Ascending aorta (tissue), 2 donors: ENCODE measurements at regions not wholly inside any gene's neighbourhood (a gene's known extent, or its start where the extent isn't known, plus 50 kb on each side); places are given as distances from the start of the nearest gene placed in this dataset.
A peak's percentile ranks its signal among the peaks of the same experiment; 100 is the strongest.

Experiments used
- DNase-seq, 2 donors: peaks; one replicate each; pipeline ENCODE4 v3.0.0-alpha.2; 2019; ENCODE audit warnings: low spot score in 2 of 2
- H3K27ac ChIP-seq, 2 donors: fragments of 200-600 bp; sonication (generic); one replicate each; pipeline ENCODE4 v1.5.1; 2016 to 2017; ENCODE audit warnings: mild to moderate bottlenecking in 1 of 2
- H3K27me3 ChIP-seq: fragments of 200-600 bp; sonication (generic); one replicate; pipeline ENCODE4 v1.5.1; 2017
- H3K36me3 ChIP-seq, 2 donors: fragments of 200-600 bp; sonication (generic); one replicate each; pipeline ENCODE4 v1.5.1; 2016
- H3K4me1 ChIP-seq, 2 donors: fragments of 200-600 bp; sonication (generic); one replicate each; pipeline ENCODE4 v1.5.1; 2016 to 2017; ENCODE audit warnings: mild to moderate bottlenecking in 1 of 2
- H3K4me3 ChIP-seq, 2 donors: fragments of 200-600 bp; sonication (generic); one replicate each; pipeline ENCODE4 v1.5.1; 2016 to 2017; ENCODE audit warnings: mild to moderate bottlenecking in 1 of 2
- H3K9me3 ChIP-seq, 2 donors: fragments of 200-600 bp; sonication (generic); one replicate each; pipeline ENCODE4 v1.5.1; 2016
- CTCF ChIP-seq, 3 experiments: fragments of 200-600 bp in 2 of 3; fragments of 450-650 bp in 1 of 3; sonication (generic) in 2 of 3; IDR thresholded peaks; one replicate each; pipeline ENCODE4 v1.5.1; 2016 to 2019; ENCODE audit warnings: antibody characterized with exemption in 3 of 3, mild to moderate bottlenecking in 1 of 3, moderate library complexity in 1 of 3
- intact Hi-C: fragments of 100-400 bp; cut with DNase I; formaldehyde crosslinking; loops from one replicate; pipeline ENCODE4 v1.15.1; 2023

DNA sequence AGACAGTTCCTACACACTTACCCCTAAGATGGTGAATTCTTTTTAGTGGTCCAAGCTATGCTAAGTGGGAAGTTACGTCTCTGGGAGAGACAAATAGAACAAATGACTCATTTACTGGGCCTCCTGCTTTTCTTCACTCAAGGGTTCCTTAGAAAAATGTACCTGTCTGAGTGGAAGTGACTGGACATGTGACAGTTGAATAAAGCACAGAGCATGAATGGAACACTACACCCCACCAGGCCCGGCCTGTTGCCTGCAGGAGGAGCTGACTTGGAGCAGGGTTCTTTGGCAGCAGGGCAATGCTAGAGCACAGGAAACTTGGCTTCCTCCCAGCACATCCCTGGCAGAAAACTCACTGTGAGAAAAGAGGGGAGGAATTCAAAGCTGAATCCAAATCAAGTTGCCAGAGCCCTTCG is 451.0 kb upstream of the SETBP1 start:
- no peak for TF ChIP-seq CTCF (IDR thresholded peaks at IDR 0.05)
- Histone ChIP-seq H3K4me3 (no peak overlapping the region), H3K36me3 (no peaks in the 10 kb centered on the region), H3K4me1 (peaks cover 0 to 7% of the 10 kb centered on the region in 2 donors), H3K27ac (no peak overlapping the region), H3K9me3 (no peaks in the 10 kb centered on the region), H3K27me3 (no peaks in the 10 kb centered on the region)
- peak in 1 of 2 donors; percentile 66 for DNase-seq
- intact Hi-C loops = loop anchor here (5.0 kb wide), 1 partner anchor 428 kb away; no protein-coding TSS in a partner anchor

- no peak overlapping the region for H3K4me3 ChIP-seq
- no peaks in the 10 kb centered on the region for H3K9me3 ChIP-seq
- H3K27me3 ChIP-seq = no peaks in the 10 kb centered on the region
- peaks cover 0 to 7% of the 10 kb centered on the region in 2 donors for H3K4me1 ChIP-seq
- no peak for TF ChIP-seq CTCF (IDR thresholded peaks at IDR 0.05)
- no peak for DNase-seq
- H3K27ac ChIP-seq = no peak overlapping the region
- intact Hi-C loops = no loop called here
- no peaks in the 10 kb centered on the region for H3K36me3 ChIP-seq
Measured at GRCh38 chr18:44231936-44232335, 448.8 kb upstream of the SETBP1 start.

DNA sequence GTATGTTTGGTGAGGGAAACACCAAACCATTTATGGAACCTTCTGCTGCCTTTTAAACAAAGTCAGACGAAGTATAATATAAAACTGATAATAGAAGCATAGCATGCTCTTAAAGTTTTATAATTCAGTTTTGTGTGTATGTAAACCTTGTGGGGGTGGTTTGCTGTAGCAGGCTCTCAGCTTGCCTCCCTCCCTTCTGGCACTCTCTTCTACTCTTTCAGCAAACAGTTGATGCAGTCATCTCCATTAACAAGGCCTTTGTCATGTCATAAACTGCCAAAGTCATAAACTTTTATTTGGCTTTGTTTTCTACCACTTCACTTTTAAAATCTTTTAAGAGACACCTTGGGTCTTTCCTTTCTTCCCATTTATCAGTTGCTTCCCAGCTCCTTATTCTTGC is 448.2 kb upstream of the SETBP1 start:
- no peak for DNase-seq
- peaks cover 0 to 7% of the 10 kb centered on the region in 2 donors for H3K4me1 ChIP-seq
- intact Hi-C loops = no loop called here
- H3K27me3 ChIP-seq = no peaks in the 10 kb centered on the region
- no peak for TF ChIP-seq CTCF (IDR thresholded peaks at IDR 0.05)
- H3K27ac ChIP-seq = no peak overlapping the region
- no peaks in the 10 kb centered on the region for H3K36me3 ChIP-seq
- no peaks in the 10 kb centered on the region for H3K9me3 ChIP-seq
- no peak overlapping the region for H3K4me3 ChIP-seq

DNA sequence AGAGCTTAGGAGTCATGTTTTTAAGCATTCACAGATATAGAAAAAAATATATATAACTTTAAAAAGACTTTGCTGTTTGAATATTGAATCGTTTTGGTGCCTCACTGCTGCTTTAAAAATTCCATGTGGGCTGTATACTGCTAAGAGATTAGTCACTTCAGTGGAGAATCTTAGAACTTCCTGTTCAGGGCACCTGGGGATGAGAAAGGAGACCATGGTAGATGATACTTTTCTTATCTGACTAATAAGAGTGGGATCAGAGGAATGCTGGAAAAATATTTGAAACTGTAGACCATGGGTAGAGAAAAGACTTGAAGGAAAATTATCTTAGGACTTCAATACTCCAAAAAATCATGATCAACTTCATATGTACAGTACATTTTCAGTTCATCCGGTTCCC is 442.2 kb upstream of the SETBP1 start:
- Histone ChIP-seq H3K36me3 (no peaks in the 10 kb centered on the region), H3K4me3 (no peak overlapping the region), H3K9me3 (no peaks in the 10 kb centered on the region), H3K27me3 (no peaks in the 10 kb centered on the region), H3K27ac (no peak overlapping the region), H3K4me1 (no peaks in the 10 kb centered on the region)
- intact Hi-C loops = no loop called here
- no peak for DNase-seq
- TF ChIP-seq CTCF (IDR thresholded peaks at IDR 0.05) = no peak

DNA sequence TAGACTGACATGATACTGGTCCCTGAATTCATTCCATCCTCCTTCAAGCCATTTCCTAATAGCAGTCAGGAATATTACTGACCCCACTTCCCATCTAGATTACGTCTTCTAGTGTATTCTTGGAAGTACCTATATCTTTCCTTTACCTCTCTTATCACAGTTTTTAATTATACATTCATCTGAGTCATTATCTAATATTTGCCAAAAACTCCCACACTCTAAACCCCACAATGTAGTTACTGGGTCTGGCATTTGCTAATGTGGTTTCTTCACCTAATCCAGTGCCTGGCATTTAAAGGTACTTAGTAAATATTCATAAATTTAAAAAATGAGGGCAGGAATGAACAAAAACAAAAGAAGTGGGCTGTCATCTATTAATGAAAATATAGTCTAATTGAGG is 441.8 kb upstream of the SETBP1 start:
- Histone ChIP-seq H3K36me3 (no peaks in the 10 kb centered on the region), H3K4me3 (no peak overlapping the region), H3K4me1 (no peaks in the 10 kb centered on the region), H3K27me3 (no peaks in the 10 kb centered on the region), H3K9me3 (no peaks in the 10 kb centered on the region), H3K27ac (no peak overlapping the region)
- intact Hi-C loops = no loop called here
- DNase-seq = no peak
- no peak for TF ChIP-seq CTCF (IDR thresholded peaks at IDR 0.05)

DNA sequence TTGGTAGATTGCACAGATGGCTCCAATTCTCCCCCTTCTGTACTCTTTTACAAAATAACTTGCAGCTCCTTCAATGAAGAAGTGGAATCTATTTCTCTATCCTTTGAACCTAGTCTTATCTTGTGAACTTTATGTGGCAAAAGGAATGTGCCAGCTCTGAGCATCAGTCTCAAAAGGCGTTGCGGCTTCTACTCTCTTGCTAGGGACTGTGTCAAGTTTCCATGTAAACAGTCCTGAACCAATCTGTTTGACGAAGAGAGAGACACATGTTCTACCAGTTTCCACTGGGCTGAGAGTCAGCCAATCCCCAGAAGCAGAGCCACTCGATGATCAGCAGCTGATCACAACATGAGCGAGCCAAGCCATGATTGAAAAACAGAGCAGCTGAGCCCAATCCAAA is 439.7 kb upstream of the SETBP1 start:
- Histone ChIP-seq H3K4me3 (no peak overlapping the region), H3K27ac (no peak overlapping the region), H3K36me3 (no peaks in the 10 kb centered on the region), H3K9me3 (no peaks in the 10 kb centered on the region), H3K27me3 (no peaks in the 10 kb centered on the region), H3K4me1 (no peaks in the 10 kb centered on the region)
- TF ChIP-seq CTCF (IDR thresholded peaks at IDR 0.05) = no peak
- no peak for DNase-seq
- intact Hi-C loops = no loop called here
